Ovary (tissue), 3 donors: ENCODE measurements at regions not wholly inside any gene's neighbourhood (a gene's known extent, or its start where the extent isn't known, plus 50 kb on each side); places are given as distances from the start of the nearest gene placed in this dataset.

ENCODE experiments used
- CTCF ChIP-seq, 3 donors: fragments of 450-650 bp in 2 of 3; fragments of 200-600 bp in 1 of 3; IDR thresholded peaks; one replicate each; pipeline versions ENCODE4 v1.5.1 to v1.8.0; 2016 to 2022; ENCODE audit warnings: antibody characterized with exemption in 3 of 3, mild to moderate bottlenecking in 1 of 3
- EP300 ChIP-seq: sonication (generic); formaldehyde crosslinking; IDR thresholded peaks from one replicate; pipeline ENCODE4 v1.6.1; 2017; ENCODE audit warnings: antibody characterized with exemption
- POLR2A ChIP-seq: fragments of 450-650 bp; IDR thresholded peaks from one replicate; pipeline ENCODE4 v1.6.1; 2017; ENCODE audit warnings: antibody characterized with exemption, mild to moderate bottlenecking, moderate library complexity
- donor health status: DM: no; HTN: no; CAD: no.

DNA sequence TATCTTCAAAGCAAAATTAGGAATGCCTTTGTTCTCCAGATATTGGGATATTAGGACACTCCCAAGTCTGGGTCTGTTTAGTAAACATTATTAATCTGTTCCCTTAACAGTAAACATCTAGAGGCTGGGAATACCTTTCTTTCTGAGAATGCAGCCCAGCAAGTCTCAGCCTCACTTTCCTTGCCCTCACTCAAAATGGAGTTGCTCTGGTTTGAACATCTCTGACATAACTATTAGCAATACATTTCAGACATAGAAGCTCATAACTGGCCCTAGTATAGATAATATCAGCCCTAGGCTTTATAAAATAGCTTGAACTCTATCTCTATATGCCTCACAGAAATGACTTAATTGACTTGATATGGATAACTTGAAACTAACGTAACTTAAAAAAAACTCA is 299.8 kb downstream of the SPATA18 start:
- no peak for TF ChIP-seq CTCF (IDR thresholded peaks at IDR 0.05)
- TF ChIP-seq EP300, result no peak
- no peak for TF ChIP-seq POLR2A
